Cardiac muscle cell (in vitro differentiated cells and primary cell): ENCODE measurements at regions not wholly inside any gene's neighbourhood (a gene's known extent, or its start where the extent isn't known, plus 50 kb on each side); places are given as distances from the start of the nearest gene placed in this dataset.

ENCODE experiments used
- DNase-seq, 2 donors: peaks; one replicate each; pipeline versions ENCODE4 v3.0.0 to v3.0.0-alpha.2; 2010 to 2017; ENCODE audit warnings: low read depth in 1 of 2, low spot score in 1 of 2
- H3K27ac ChIP-seq: fragments of 200-600 bp; sonication (generic); 2 replicates; pipeline ENCODE4 v1.5.1; 2016
- H3K27me3 ChIP-seq: fragments of 200-600 bp; sonication (generic); 2 replicates; pipeline ENCODE4 v1.6.0; 2016; ENCODE audit warnings: control low read depth
- H3K36me3 ChIP-seq: fragments of 200-600 bp; sonication (generic); 2 replicates; pipeline ENCODE4 v1.5.1; 2016; ENCODE audit warnings: control low read depth
- H3K4me1 ChIP-seq: fragments of 200-600 bp; sonication (generic); 2 replicates; pipeline ENCODE4 v1.8.1; 2017; ENCODE audit warnings: low read depth, mild to moderate bottlenecking, mixed run types
- H3K4me3 ChIP-seq: fragments of 200-600 bp; sonication (generic); 2 replicates; pipeline ENCODE4 v1.5.1; 2016; ENCODE audit warnings: mild to moderate bottlenecking
- H3K9me3 ChIP-seq: fragments of 200-600 bp; sonication (generic); 2 replicates; pipeline ENCODE4 v1.5.1; 2017; ENCODE audit warnings: low read depth, mild to moderate bottlenecking, control low read depth
- CTCF ChIP-seq: IDR thresholded peaks from 2 replicates; pipeline ENCODE4 v1.5.1; 2012; ENCODE audit warnings: low read depth, mild to moderate bottlenecking, low read length

DNA sequence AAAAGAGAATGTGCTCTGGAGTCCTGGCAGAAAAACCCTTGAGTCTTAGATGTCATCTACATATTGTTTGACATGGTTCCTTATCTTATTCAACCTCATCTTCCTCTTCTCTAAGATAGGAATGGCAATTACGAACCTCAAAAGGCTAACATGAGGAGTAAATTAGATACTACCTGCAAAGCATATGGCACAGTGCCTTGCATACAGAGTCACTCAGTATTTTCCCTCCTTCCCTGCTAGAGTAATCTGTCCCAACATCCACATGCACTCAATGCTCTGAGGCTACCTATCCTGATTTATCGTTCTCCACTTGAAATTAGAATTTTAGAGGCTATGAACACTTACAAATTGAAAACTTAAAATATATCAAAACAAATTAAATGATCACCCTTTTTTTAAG, 386.7 kb downstream of the RSL24D1 start:
- Histone ChIP-seq H3K9me3 (no peaks in the 10 kb centered on the region), H3K27me3 (no peaks in the 10 kb centered on the region), H3K27ac (no peak overlapping the region), H3K4me1 (no peaks in the 10 kb centered on the region), H3K36me3 (no peaks in the 10 kb centered on the region), H3K4me3 (no peak overlapping the region)
- no peak for TF ChIP-seq CTCF
- no peak for DNase-seq

DNA sequence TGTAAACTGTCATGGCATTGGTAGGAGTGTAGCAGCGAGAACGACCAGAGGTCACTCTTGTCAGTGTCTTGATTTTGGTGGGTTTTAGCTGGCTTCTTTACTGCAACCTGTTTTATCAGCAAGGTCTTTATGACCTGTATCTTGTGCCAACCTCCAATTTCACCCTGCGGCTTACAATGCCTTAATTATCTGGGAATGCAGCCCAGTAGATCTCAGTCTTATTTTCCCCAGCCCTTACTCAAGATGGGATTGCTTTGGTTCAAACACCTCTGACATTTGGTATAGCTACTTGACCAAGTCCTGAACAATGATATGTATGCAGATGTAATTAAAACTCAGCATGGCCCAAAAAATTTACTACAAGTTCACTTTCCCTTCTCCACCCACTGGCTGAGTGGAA, 388.4 kb downstream of the RSL24D1 start:
- Histone ChIP-seq H3K27me3 (no peaks in the 10 kb centered on the region), H3K36me3 (no peaks in the 10 kb centered on the region), H3K4me1 (no peaks in the 10 kb centered on the region), H3K9me3 (no peaks in the 10 kb centered on the region), H3K27ac (no peak overlapping the region), H3K4me3 (no peak overlapping the region)
- TF ChIP-seq CTCF, result no peak
- DNase-seq, result no peak

GRCh38 chr15:54803987-54804386, 392.8 kb downstream of the RSL24D1 start:
- TF ChIP-seq CTCF, result no peak
- no peaks in the 10 kb centered on the region for H3K9me3 ChIP-seq
- no peaks in the 10 kb centered on the region for H3K27me3 ChIP-seq
- no peak overlapping the region for H3K4me3 ChIP-seq
- no peak for DNase-seq
- no peak overlapping the region for H3K27ac ChIP-seq
- no peaks in the 10 kb centered on the region for H3K36me3 ChIP-seq
- H3K4me1 ChIP-seq, result no peaks in the 10 kb centered on the region

DNA sequence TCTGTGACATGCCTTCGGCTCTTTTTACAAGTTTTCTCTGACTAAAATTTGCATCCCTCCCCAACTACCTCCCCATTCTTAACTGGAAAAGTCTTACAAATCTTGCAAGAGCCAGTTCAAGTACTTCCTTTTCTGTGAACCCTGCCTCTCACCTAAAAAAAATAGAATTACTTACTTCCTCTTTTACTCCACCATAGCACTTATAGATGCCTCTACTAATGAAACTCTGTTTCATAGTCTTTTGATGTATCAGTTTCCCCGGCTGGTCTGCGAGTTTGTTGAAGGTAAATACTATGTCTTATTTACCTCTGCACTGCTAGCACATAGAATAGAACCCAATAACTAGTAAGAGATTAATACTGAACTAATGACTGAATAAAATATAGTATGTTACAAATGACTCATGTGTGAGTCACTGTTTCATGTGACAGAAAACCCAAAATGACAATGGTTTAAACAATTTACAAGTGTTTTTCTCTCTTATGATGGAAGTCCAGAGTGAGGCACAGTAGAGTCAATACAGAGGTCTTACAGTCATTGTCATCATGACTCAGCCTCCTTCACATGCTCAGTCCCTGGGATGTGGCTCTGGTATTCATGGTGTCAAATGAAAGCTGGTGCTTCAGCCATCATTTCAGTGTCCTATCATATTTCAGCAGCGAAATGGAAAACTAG, 393.5 kb downstream of the RSL24D1 start:
- DNase-seq, result no peak
- no peaks in the 10 kb centered on the region for H3K36me3 ChIP-seq
- TF ChIP-seq CTCF, result no peak
- no peaks in the 10 kb centered on the region for H3K4me1 ChIP-seq
- H3K27ac ChIP-seq, result no peak overlapping the region
- H3K4me3 ChIP-seq, result no peak overlapping the region
- H3K27me3 ChIP-seq, result no peaks in the 10 kb centered on the region
- H3K9me3 ChIP-seq, result no peaks in the 10 kb centered on the region

DNA sequence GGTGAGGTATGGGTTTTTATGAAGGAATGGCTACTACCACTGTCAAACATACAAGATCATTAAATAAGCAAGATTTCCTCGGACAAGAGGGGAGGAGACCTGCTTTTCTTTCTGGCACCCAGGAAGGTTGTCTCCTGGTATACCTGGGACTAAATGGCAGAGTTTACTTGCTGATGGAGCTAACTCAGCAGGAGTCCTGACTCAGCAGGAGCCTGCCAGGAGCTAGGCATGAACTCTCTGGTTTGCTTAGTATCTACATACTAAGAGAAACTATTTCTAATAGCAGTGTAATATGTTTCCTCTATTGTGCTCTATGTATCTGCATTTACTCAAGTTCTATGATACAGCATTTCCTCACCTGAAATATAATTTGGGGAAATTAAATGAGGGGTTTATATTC, 404.2 kb downstream of the RSL24D1 start:
- no peaks in the 10 kb centered on the region for H3K9me3 ChIP-seq
- no peaks in the 10 kb centered on the region for H3K27me3 ChIP-seq
- no peak overlapping the region for H3K4me3 ChIP-seq
- H3K36me3 ChIP-seq, result no peaks in the 10 kb centered on the region
- TF ChIP-seq CTCF, result no peak
- no peak overlapping the region for H3K27ac ChIP-seq
- DNase-seq, result no peak
- H3K4me1 ChIP-seq, result no peaks in the 10 kb centered on the region

DNA sequence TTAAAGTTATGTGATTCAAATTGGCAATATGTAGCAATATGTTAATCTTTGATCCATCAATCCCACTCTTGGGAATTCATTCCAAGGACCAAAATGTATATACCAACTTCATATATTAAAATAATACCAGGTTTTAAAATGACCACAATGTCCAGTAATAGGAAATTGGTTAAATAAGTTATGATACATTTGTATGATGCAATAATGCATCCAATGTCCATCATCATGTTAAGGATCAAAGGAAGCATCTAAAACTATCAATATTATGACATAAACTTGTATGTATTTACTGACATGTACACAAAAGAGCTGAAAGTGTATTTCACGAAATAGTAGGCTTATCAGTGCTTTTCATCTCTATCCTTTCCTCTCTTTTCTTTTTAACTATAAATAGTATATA, 406.0 kb downstream of the RSL24D1 start:
- Histone ChIP-seq H3K27me3 (no peaks in the 10 kb centered on the region), H3K4me3 (no peak overlapping the region), H3K9me3 (no peaks in the 10 kb centered on the region), H3K27ac (no peak overlapping the region), H3K4me1 (no peaks in the 10 kb centered on the region), H3K36me3 (no peaks in the 10 kb centered on the region)
- no peak for DNase-seq
- TF ChIP-seq CTCF, result no peak
